ENCODE measurements at regions not wholly inside any gene's neighbourhood (a gene's known extent, or its start where the extent isn't known, plus 50 kb on each side); places are given as distances from the start of the nearest gene placed in this dataset.

GRCh38 chr9:86550401-86550800, 196.2 kb upstream of the TUT7 start:
- H3K9ac ChIP-seq (ENCODE audit: low read length in 2 of 2), result no peak overlapping the region
- H3K9me3 ChIP-seq (ENCODE audit: control insufficient read depth in 2 of 2, low read length in 2 of 2), result peaks cover 0 to 2% of the 10 kb centered on the region in 2 donors
- H3K4me3 ChIP-seq (ENCODE audit: low read length in 2 of 2), result no peak overlapping the region
- H3K27ac ChIP-seq (ENCODE audit: low read length), result no peak overlapping the region
- no peaks in the 10 kb centered on the region for H3K4me1 ChIP-seq (ENCODE audit: control insufficient read depth, insufficient read depth, low read length)
- H3K27me3 ChIP-seq (ENCODE audit: control insufficient read depth in 1 of 2, insufficient read depth in 2 of 2, low read length in 2 of 2), result no peaks in the 10 kb centered on the region
- no peaks in the 10 kb centered on the region for H3K36me3 ChIP-seq (ENCODE audit: control insufficient read depth in 2 of 2, insufficient read depth in 2 of 2, low read length in 2 of 2)

- Histone ChIP-seq H3K4me1 (ENCODE audit: control insufficient read depth, insufficient read depth, low read length) (no peaks in the 10 kb centered on the region), H3K4me3 (ENCODE audit: low read length in 2 of 2) (no peak overlapping the region), H3K27ac (ENCODE audit: low read length) (no peak overlapping the region), H3K36me3 (ENCODE audit: control insufficient read depth in 2 of 2, insufficient read depth in 2 of 2, low read length in 2 of 2) (no peaks in the 10 kb centered on the region), H3K9me3 (ENCODE audit: control insufficient read depth in 2 of 2, low read length in 2 of 2) (peaks cover 0 to 2% of the 10 kb centered on the region in 2 donors), H3K9ac (ENCODE audit: low read length in 2 of 2) (no peak overlapping the region), H3K27me3 (ENCODE audit: control insufficient read depth in 1 of 2, insufficient read depth in 2 of 2, low read length in 2 of 2) (no peaks in the 10 kb centered on the region)
These were observed 195.7 kb upstream of the TUT7 start for GRCh38 chr9:86549920-86550319.

- H3K4me1 ChIP-seq (ENCODE audit: control insufficient read depth, insufficient read depth, low read length), result no peaks in the 10 kb centered on the region
- no peak overlapping the region for H3K27ac ChIP-seq (ENCODE audit: low read length)
- no peaks in the 10 kb centered on the region for H3K27me3 ChIP-seq (ENCODE audit: control insufficient read depth in 1 of 2, insufficient read depth in 2 of 2, low read length in 2 of 2)
- H3K36me3 ChIP-seq (ENCODE audit: control insufficient read depth in 2 of 2, insufficient read depth in 2 of 2, low read length in 2 of 2), result no peaks in the 10 kb centered on the region
- H3K9ac ChIP-seq (ENCODE audit: low read length in 2 of 2), result no peak overlapping the region
- no peak overlapping the region for H3K4me3 ChIP-seq (ENCODE audit: low read length in 2 of 2)
- H3K9me3 ChIP-seq (ENCODE audit: control insufficient read depth in 2 of 2, low read length in 2 of 2), result peaks cover 0 to 2% of the 10 kb centered on the region in 2 donors
These were observed 195.2 kb upstream of the TUT7 start for GRCh38 chr9:86549401-86549811.

- Histone ChIP-seq H3K9ac (ENCODE audit: low read length in 2 of 2) (no peak overlapping the region), H3K36me3 (ENCODE audit: control insufficient read depth in 2 of 2, insufficient read depth in 2 of 2, low read length in 2 of 2) (no peaks in the 10 kb centered on the region), H3K4me1 (ENCODE audit: control insufficient read depth, insufficient read depth, low read length) (no peaks in the 10 kb centered on the region), H3K4me3 (ENCODE audit: low read length in 2 of 2) (no peak overlapping the region), H3K9me3 (ENCODE audit: control insufficient read depth in 2 of 2, low read length in 2 of 2) (peaks cover 0 to 2% of the 10 kb centered on the region in 2 donors), H3K27me3 (ENCODE audit: control insufficient read depth in 1 of 2, insufficient read depth in 2 of 2, low read length in 2 of 2) (no peaks in the 10 kb centered on the region), H3K27ac (ENCODE audit: low read length) (no peak overlapping the region)
These were observed 194.0 kb upstream of the TUT7 start for GRCh38 chr9:86548220-86548619.

GRCh38 chr9:86547571-86547970, 193.4 kb upstream of the TUT7 start:
- H3K27ac ChIP-seq (ENCODE audit: low read length), result no peak overlapping the region
- no peaks in the 10 kb centered on the region for H3K27me3 ChIP-seq (ENCODE audit: control insufficient read depth in 1 of 2, insufficient read depth in 2 of 2, low read length in 2 of 2)
- no peak overlapping the region for H3K4me3 ChIP-seq (ENCODE audit: low read length in 2 of 2)
- no peak overlapping the region for H3K9ac ChIP-seq (ENCODE audit: low read length in 2 of 2)
- no peaks in the 10 kb centered on the region for H3K4me1 ChIP-seq (ENCODE audit: control insufficient read depth, insufficient read depth, low read length)
- no peaks in the 10 kb centered on the region for H3K36me3 ChIP-seq (ENCODE audit: control insufficient read depth in 2 of 2, insufficient read depth in 2 of 2, low read length in 2 of 2)
- peaks cover 0 to under 1% of the 10 kb centered on the region in 2 donors for H3K9me3 ChIP-seq (ENCODE audit: control insufficient read depth in 2 of 2, low read length in 2 of 2)

- Histone ChIP-seq H3K9me3 (ENCODE audit: control insufficient read depth in 2 of 2, low read length in 2 of 2) (no peaks in the 10 kb centered on the region), H3K4me1 (ENCODE audit: control insufficient read depth, insufficient read depth, low read length) (no peaks in the 10 kb centered on the region), H3K27ac (ENCODE audit: low read length) (no peak overlapping the region), H3K4me3 (ENCODE audit: low read length in 2 of 2) (no peak overlapping the region), H3K27me3 (ENCODE audit: control insufficient read depth in 1 of 2, insufficient read depth in 2 of 2, low read length in 2 of 2) (no peaks in the 10 kb centered on the region), H3K36me3 (ENCODE audit: control insufficient read depth in 2 of 2, insufficient read depth in 2 of 2, low read length in 2 of 2) (no peaks in the 10 kb centered on the region), H3K9ac (ENCODE audit: low read length in 2 of 2) (no peak overlapping the region)
These were observed 192.5 kb upstream of the TUT7 start for GRCh38 chr9:86546712-86547111.

GRCh38 chr9:86545090-86545489, 190.9 kb upstream of the TUT7 start:
- Histone ChIP-seq H3K27me3 (ENCODE audit: control insufficient read depth in 1 of 2, insufficient read depth in 2 of 2, low read length in 2 of 2) (no peaks in the 10 kb centered on the region), H3K4me3 (ENCODE audit: low read length in 2 of 2) (no peak overlapping the region), H3K9ac (ENCODE audit: low read length in 2 of 2) (no peak overlapping the region), H3K4me1 (ENCODE audit: control insufficient read depth, insufficient read depth, low read length) (no peaks in the 10 kb centered on the region), H3K9me3 (ENCODE audit: control insufficient read depth in 2 of 2, low read length in 2 of 2) (no peaks in the 10 kb centered on the region), H3K27ac (ENCODE audit: low read length) (no peak overlapping the region), H3K36me3 (ENCODE audit: control insufficient read depth in 2 of 2, insufficient read depth in 2 of 2, low read length in 2 of 2) (no peaks in the 10 kb centered on the region)

- Histone ChIP-seq H3K4me1 (ENCODE audit: control insufficient read depth, insufficient read depth, low read length) (no peaks in the 10 kb centered on the region), H3K27ac (ENCODE audit: low read length) (no peak overlapping the region), H3K4me3 (ENCODE audit: low read length in 2 of 2) (no peak overlapping the region), H3K9me3 (ENCODE audit: control insufficient read depth in 2 of 2, low read length in 2 of 2) (no peaks in the 10 kb centered on the region), H3K36me3 (ENCODE audit: control insufficient read depth in 2 of 2, insufficient read depth in 2 of 2, low read length in 2 of 2) (no peaks in the 10 kb centered on the region), H3K9ac (ENCODE audit: low read length in 2 of 2) (no peak overlapping the region), H3K27me3 (ENCODE audit: control insufficient read depth in 1 of 2, insufficient read depth in 2 of 2, low read length in 2 of 2) (no peaks in the 10 kb centered on the region)
These were observed 186.9 kb upstream of the TUT7 start for GRCh38 chr9:86541014-86541570.

- Histone ChIP-seq H3K27ac (ENCODE audit: low read length) (no peak overlapping the region), H3K4me3 (ENCODE audit: low read length in 2 of 2) (no peak overlapping the region), H3K36me3 (ENCODE audit: control insufficient read depth in 2 of 2, insufficient read depth in 2 of 2, low read length in 2 of 2) (no peaks in the 10 kb centered on the region), H3K9me3 (ENCODE audit: control insufficient read depth in 2 of 2, low read length in 2 of 2) (no peaks in the 10 kb centered on the region), H3K4me1 (ENCODE audit: control insufficient read depth, insufficient read depth, low read length) (no peaks in the 10 kb centered on the region), H3K27me3 (ENCODE audit: control insufficient read depth in 1 of 2, insufficient read depth in 2 of 2, low read length in 2 of 2) (no peaks in the 10 kb centered on the region), H3K9ac (ENCODE audit: low read length in 2 of 2) (no peak overlapping the region)
These were observed 181.3 kb upstream of the TUT7 start for GRCh38 chr9:86535406-86535915.

GRCh38 chr9:86534572-86535258, 180.5 kb upstream of the TUT7 start:
- Histone ChIP-seq H3K36me3 (ENCODE audit: control insufficient read depth in 2 of 2, insufficient read depth in 2 of 2, low read length in 2 of 2) (no peaks in the 10 kb centered on the region), H3K9me3 (ENCODE audit: control insufficient read depth in 2 of 2, low read length in 2 of 2) (no peaks in the 10 kb centered on the region), H3K27me3 (ENCODE audit: control insufficient read depth in 1 of 2, insufficient read depth in 2 of 2, low read length in 2 of 2) (no peaks in the 10 kb centered on the region), H3K4me1 (ENCODE audit: control insufficient read depth, insufficient read depth, low read length) (no peaks in the 10 kb centered on the region), H3K4me3 (ENCODE audit: low read length in 2 of 2) (no peak overlapping the region), H3K27ac (ENCODE audit: low read length) (no peak overlapping the region), H3K9ac (ENCODE audit: low read length in 2 of 2) (no peak overlapping the region)

- Histone ChIP-seq H3K4me1 (ENCODE audit: control insufficient read depth, insufficient read depth, low read length) (no peaks in the 10 kb centered on the region), H3K27me3 (ENCODE audit: control insufficient read depth in 1 of 2, insufficient read depth in 2 of 2, low read length in 2 of 2) (no peaks in the 10 kb centered on the region), H3K9ac (ENCODE audit: low read length in 2 of 2) (no peak overlapping the region), H3K27ac (ENCODE audit: low read length) (no peak overlapping the region), H3K36me3 (ENCODE audit: control insufficient read depth in 2 of 2, insufficient read depth in 2 of 2, low read length in 2 of 2) (no peaks in the 10 kb centered on the region), H3K4me3 (ENCODE audit: low read length in 2 of 2) (no peak overlapping the region), H3K9me3 (ENCODE audit: control insufficient read depth in 2 of 2, low read length in 2 of 2) (no peaks in the 10 kb centered on the region)
These were observed 177.9 kb upstream of the TUT7 start for GRCh38 chr9:86531971-86532640.
